Activated T-cell treated with anti-CD3 and anti-CD28 coated beads, Interleukin-2, amount 50 U/mL, for 24 hours (primary cell): ENCODE measurements at regions not wholly inside any gene's neighbourhood (a gene's known extent, or its start where the extent isn't known, plus 50 kb on each side); places are given as distances from the start of the nearest gene placed in this dataset.

Experiments used
- DNase-seq: peaks from one replicate; pipeline ENCODE4 v3.0.0-alpha.2; 2020
- H3K27ac Mint-ChIP-seq: 2 replicates; pipeline ENCODE4 v1.8.0; 2020; ENCODE audit warnings: mild to moderate bottlenecking, mixed read lengths
- H3K27me3 Mint-ChIP-seq: 2 replicates; pipeline ENCODE4 v1.8.0; 2020; ENCODE audit warnings: mixed read lengths
- H3K36me3 Mint-ChIP-seq: 2 replicates; pipeline ENCODE4 v1.8.0; 2020; ENCODE audit warnings: low read depth, mixed read lengths
- H3K4me1 Mint-ChIP-seq: 2 replicates; pipeline ENCODE4 v1.8.0; 2020; ENCODE audit warnings: low read depth, mixed read lengths
- H3K4me3 Mint-ChIP-seq: 2 replicates; pipeline ENCODE4 v1.8.0; 2020; ENCODE audit warnings: mild to moderate bottlenecking, moderate library complexity, mixed read lengths
- H3K9me3 Mint-ChIP-seq: 2 replicates; pipeline ENCODE4 v1.8.0; 2020; ENCODE audit warnings: mixed read lengths

- DNase-seq = no peak
- H3K4me1 Mint-ChIP-seq = peaks cover 51% of the 10 kb centered on the region
- H3K9me3 Mint-ChIP-seq = no peaks in the 10 kb centered on the region
- H3K27ac Mint-ChIP-seq = no peak overlapping the region
- peaks cover 45% of the 10 kb centered on the region for H3K27me3 Mint-ChIP-seq
- H3K4me3 Mint-ChIP-seq = no peak overlapping the region
- H3K36me3 Mint-ChIP-seq = no peaks in the 10 kb centered on the region
Measured at GRCh38 chr15:70483513-70483912, 279.8 kb downstream of the UACA start.

- H3K27ac Mint-ChIP-seq = peak overlapping the region; percentile 81
- H3K4me3 Mint-ChIP-seq = peak overlapping the region; percentile 23
- no peaks in the 10 kb centered on the region for H3K36me3 Mint-ChIP-seq
- H3K27me3 Mint-ChIP-seq = peaks cover 74% of the 10 kb centered on the region
- H3K9me3 Mint-ChIP-seq = no peaks in the 10 kb centered on the region
- DNase-seq = peak; percentile 78
- H3K4me1 Mint-ChIP-seq = peaks cover 36% of the 10 kb centered on the region
Measured at GRCh38 chr15:70480196-70480856, 283.0 kb downstream of the UACA start.

- no peak overlapping the region for H3K4me3 Mint-ChIP-seq
- H3K36me3 Mint-ChIP-seq = no peaks in the 10 kb centered on the region
- DNase-seq = no peak
- no peak overlapping the region for H3K27ac Mint-ChIP-seq
- peaks cover 75% of the 10 kb centered on the region for H3K27me3 Mint-ChIP-seq
- H3K9me3 Mint-ChIP-seq = no peaks in the 10 kb centered on the region
- H3K4me1 Mint-ChIP-seq = peaks cover 42% of the 10 kb centered on the region
Measured at GRCh38 chr15:70479785-70480184, 283.6 kb downstream of the UACA start.

- peaks cover 47% of the 10 kb centered on the region for H3K4me1 Mint-ChIP-seq
Measured at GRCh38 chr15:70479056-70479455, 284.3 kb downstream of the UACA start.

GRCh38 chr15:70478251-70478990 is 284.9 kb downstream of the UACA start:
- H3K4me1 Mint-ChIP-seq = peaks cover 47% of the 10 kb centered on the region
- DNase-seq = peak; percentile 57
- no peaks in the 10 kb centered on the region for H3K36me3 Mint-ChIP-seq
- no peak overlapping the region for H3K4me3 Mint-ChIP-seq
- peak overlapping the region; percentile 5 for H3K27ac Mint-ChIP-seq
- no peaks in the 10 kb centered on the region for H3K9me3 Mint-ChIP-seq
- H3K27me3 Mint-ChIP-seq = peaks cover 73% of the 10 kb centered on the region

More at GRCh38 chr15:70479056-70479455, 284.3 kb downstream of the UACA start:
- peak overlapping the region; percentile 5 for H3K27ac Mint-ChIP-seq
- H3K4me3 Mint-ChIP-seq = no peak overlapping the region
- no peak for DNase-seq
- H3K27me3 Mint-ChIP-seq = peaks cover 73% of the 10 kb centered on the region
- H3K36me3 Mint-ChIP-seq = no peaks in the 10 kb centered on the region
- H3K9me3 Mint-ChIP-seq = no peaks in the 10 kb centered on the region

- peaks cover 74% of the 10 kb centered on the region for H3K27me3 Mint-ChIP-seq
Measured at GRCh38 chr15:70477750-70478250, 285.6 kb downstream of the UACA start.

GRCh38 chr15:70476441-70476840 is 286.9 kb downstream of the UACA start:
- H3K9me3 Mint-ChIP-seq = no peaks in the 10 kb centered on the region
- H3K27me3 Mint-ChIP-seq = peaks cover 77% of the 10 kb centered on the region
- no peaks in the 10 kb centered on the region for H3K36me3 Mint-ChIP-seq
- H3K27ac Mint-ChIP-seq = no peak overlapping the region
- peak; percentile 37 for DNase-seq
- H3K4me1 Mint-ChIP-seq = peaks cover 47% of the 10 kb centered on the region
- no peak overlapping the region for H3K4me3 Mint-ChIP-seq

More at GRCh38 chr15:70477750-70478250, 285.6 kb downstream of the UACA start:
- Mint-ChIP-seq H3K36me3 (no peaks in the 10 kb centered on the region), H3K27ac (no peak overlapping the region), H3K9me3 (no peaks in the 10 kb centered on the region), H3K4me1 (peaks cover 47% of the 10 kb centered on the region), H3K4me3 (no peak overlapping the region)
- DNase-seq = peak; percentile 27

- Mint-ChIP-seq H3K27ac (no peak overlapping the region), H3K4me3 (no peak overlapping the region), H3K36me3 (no peaks in the 10 kb centered on the region), H3K27me3 (peaks cover 80% of the 10 kb centered on the region), H3K9me3 (no peaks in the 10 kb centered on the region), H3K4me1 (peaks cover 47% of the 10 kb centered on the region)
- peak; percentile 32 for DNase-seq
Measured at GRCh38 chr15:70475921-70476320, 287.4 kb downstream of the UACA start.

- H3K27me3 Mint-ChIP-seq = peaks cover 77% of the 10 kb centered on the region
- peak; percentile 33 for DNase-seq
- H3K36me3 Mint-ChIP-seq = no peaks in the 10 kb centered on the region
- peaks cover 42% of the 10 kb centered on the region for H3K4me1 Mint-ChIP-seq
- no peak overlapping the region for H3K4me3 Mint-ChIP-seq
- no peaks in the 10 kb centered on the region for H3K9me3 Mint-ChIP-seq
- no peak overlapping the region for H3K27ac Mint-ChIP-seq
Measured at GRCh38 chr15:70475407-70475781, 288.0 kb downstream of the UACA start.

- peaks cover 80% of the 10 kb centered on the region for H3K27me3 Mint-ChIP-seq
- H3K27ac Mint-ChIP-seq = no peak overlapping the region
- H3K4me3 Mint-ChIP-seq = no peak overlapping the region
- no peaks in the 10 kb centered on the region for H3K36me3 Mint-ChIP-seq
- H3K4me1 Mint-ChIP-seq = peaks cover 36% of the 10 kb centered on the region
- peak; percentile 39 for DNase-seq
- no peaks in the 10 kb centered on the region for H3K9me3 Mint-ChIP-seq
Measured at GRCh38 chr15:70474471-70475406, 288.6 kb downstream of the UACA start.

- Mint-ChIP-seq H3K27me3 (peaks cover 85% of the 10 kb centered on the region), H3K4me3 (no peak overlapping the region), H3K9me3 (no peaks in the 10 kb centered on the region), H3K27ac (no peak overlapping the region), H3K36me3 (no peaks in the 10 kb centered on the region), H3K4me1 (peaks cover 29% of the 10 kb centered on the region)
- no peak for DNase-seq
Measured at GRCh38 chr15:70473581-70474370, 289.6 kb downstream of the UACA start.

- DNase-seq = no peak
- Mint-ChIP-seq H3K27me3 (peaks cover 81% of the 10 kb centered on the region), H3K27ac (no peak overlapping the region), H3K36me3 (no peaks in the 10 kb centered on the region), H3K9me3 (no peaks in the 10 kb centered on the region), H3K4me1 (peaks cover 21% of the 10 kb centered on the region), H3K4me3 (no peak overlapping the region)
Measured at GRCh38 chr15:70471517-70471916, 291.8 kb downstream of the UACA start.

- H3K4me1 Mint-ChIP-seq = peaks cover 19% of the 10 kb centered on the region
- no peak for DNase-seq
- no peaks in the 10 kb centered on the region for H3K9me3 Mint-ChIP-seq
- H3K27me3 Mint-ChIP-seq = peaks cover 77% of the 10 kb centered on the region
- H3K36me3 Mint-ChIP-seq = no peaks in the 10 kb centered on the region
- no peak overlapping the region for H3K4me3 Mint-ChIP-seq
- H3K27ac Mint-ChIP-seq = no peak overlapping the region
Measured at GRCh38 chr15:70470556-70471191, 292.7 kb downstream of the UACA start.
